D721Med (cell line): ENCODE measurements at regions not wholly inside any gene's neighbourhood (a gene's known extent, or its start where the extent isn't known, plus 50 kb on each side); places are given as distances from the start of the nearest gene placed in this dataset.

Experiments
- DNase-seq: peaks from one replicate; pipeline ENCODE4 v3.0.0; 2011; ENCODE audit warnings: low spot score; ENCODE audit not compliant: insufficient read length
- FAIRE-seq: peaks from 2 replicates; lab custom pipeline; 2011; peaks lifted over from hg19 to GRCh38; lab: Jason Lieb, UNC
- TF ChIP-seq, protein P1 (sequence below): IDR thresholded peaks from 2 replicates; pipeline ENCODE4 v1.5.1; 2012; ENCODE audit warnings: mild to moderate bottlenecking, control low read depth; ENCODE audit not compliant: insufficient read depth; ENCODE audit errors: missing control alignments

- no peak for DNase-seq
- TF ChIP-seq, protein P1, sequence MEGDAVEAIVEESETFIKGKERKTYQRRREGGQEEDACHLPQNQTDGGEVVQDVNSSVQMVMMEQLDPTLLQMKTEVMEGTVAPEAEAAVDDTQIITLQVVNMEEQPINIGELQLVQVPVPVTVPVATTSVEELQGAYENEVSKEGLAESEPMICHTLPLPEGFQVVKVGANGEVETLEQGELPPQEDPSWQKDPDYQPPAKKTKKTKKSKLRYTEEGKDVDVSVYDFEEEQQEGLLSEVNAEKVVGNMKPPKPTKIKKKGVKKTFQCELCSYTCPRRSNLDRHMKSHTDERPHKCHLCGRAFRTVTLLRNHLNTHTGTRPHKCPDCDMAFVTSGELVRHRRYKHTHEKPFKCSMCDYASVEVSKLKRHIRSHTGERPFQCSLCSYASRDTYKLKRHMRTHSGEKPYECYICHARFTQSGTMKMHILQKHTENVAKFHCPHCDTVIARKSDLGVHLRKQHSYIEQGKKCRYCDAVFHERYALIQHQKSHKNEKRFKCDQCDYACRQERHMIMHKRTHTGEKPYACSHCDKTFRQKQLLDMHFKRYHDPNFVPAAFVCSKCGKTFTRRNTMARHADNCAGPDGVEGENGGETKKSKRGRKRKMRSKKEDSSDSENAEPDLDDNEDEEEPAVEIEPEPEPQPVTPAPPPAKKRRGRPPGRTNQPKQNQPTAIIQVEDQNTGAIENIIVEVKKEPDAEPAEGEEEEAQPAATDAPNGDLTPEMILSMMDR: no peak
- no peak for FAIRE-seq
These were observed 205.0 kb downstream of the BUD13 start for GRCh38 chr11:116567721-116568242.

- no peak for FAIRE-seq
- TF ChIP-seq, protein P1: no peak
- DNase-seq: no peak
These were observed 209.1 kb downstream of the BUD13 start for GRCh38 chr11:116563712-116564047.

- FAIRE-seq: no peak
- TF ChIP-seq, protein P1: no peak
- DNase-seq: no peak
These were observed 209.6 kb downstream of the BUD13 start for GRCh38 chr11:116563028-116563711.

GRCh38 chr11:116560589-116560988 is 212.2 kb downstream of the BUD13 start:
- no peak for FAIRE-seq
- no peak for DNase-seq
- TF ChIP-seq, protein P1: no peak

DNA sequence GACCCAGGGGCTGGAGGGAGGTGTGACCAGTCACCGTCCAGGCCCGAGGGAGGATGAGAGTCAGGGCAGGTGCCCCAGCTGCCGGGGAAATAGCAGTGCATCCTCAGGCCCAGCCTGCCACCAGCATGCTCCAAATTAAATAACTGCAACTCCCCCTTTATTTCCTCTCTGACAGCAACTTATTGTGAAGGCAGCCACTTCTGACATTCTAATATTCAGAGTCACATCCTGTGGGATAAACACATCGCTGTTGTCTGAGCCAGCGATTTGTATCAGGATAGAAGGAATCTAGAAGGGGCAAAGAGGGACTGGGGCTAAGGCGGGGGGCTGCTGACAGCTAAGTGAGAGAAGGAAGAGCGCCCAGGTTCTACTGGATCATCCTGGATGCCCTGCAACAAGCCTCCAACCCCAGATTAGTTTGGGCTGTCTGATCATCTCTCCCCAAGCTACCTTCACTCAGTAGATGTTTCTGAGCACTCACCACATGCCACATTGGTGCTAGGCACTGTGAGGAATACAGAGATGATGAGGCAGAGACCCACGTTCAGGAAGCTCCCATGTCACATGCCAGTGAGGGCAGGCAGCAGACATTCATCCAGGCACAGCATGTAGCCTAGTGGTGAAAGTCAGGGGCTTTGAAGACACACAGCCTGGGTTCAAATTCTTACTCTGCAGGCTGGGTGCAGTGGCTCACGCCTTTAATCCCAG is 214.1 kb downstream of the BUD13 start:
- TF ChIP-seq, protein P1: no peak
- no peak for DNase-seq
- no peak for FAIRE-seq

GRCh38 chr11:116557282-116557681 is 215.5 kb downstream of the BUD13 start:
- DNase-seq (no peak), FAIRE-seq (no peak)
- TF ChIP-seq, protein P1: no peak

DNA sequence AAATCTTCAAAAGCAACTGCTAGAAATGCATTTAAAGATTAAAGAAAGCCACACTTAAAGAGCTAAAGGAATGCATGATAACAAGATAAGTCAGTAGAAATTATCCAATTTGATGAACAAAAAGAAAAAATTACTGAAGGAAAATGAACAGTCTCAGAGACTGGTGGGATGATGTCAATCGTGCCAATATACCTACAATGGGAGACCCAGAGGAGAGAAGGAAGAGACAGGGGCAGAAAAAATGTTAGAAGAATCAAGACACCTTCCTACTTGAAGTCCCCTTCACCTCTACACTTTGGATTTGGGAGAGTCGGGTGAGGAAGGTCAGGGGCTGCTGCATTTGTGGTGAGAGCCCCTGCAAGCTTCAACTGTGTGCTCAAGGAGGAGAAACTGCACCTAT is 216.3 kb downstream of the BUD13 start:
- FAIRE-seq (no peak), DNase-seq (no peak)
- TF ChIP-seq, protein P1: no peak
